HG03045 (cell line): ENCODE measurements at regions not wholly inside any gene's neighbourhood (a gene's known extent, or its start where the extent isn't known, plus 50 kb on each side); places are given as distances from the start of the nearest gene placed in this dataset.

Experiments used
- ATAC-seq: cut with Tn5 transposase; IDR thresholded peaks from one replicate; pipeline ENCODE4 v1.9.1; 2021; ENCODE audit warnings: mild to moderate bottlenecking, moderate library complexity; ENCODE audit not compliant: unreplicated experiment

GRCh38 chrX:121102101-121102500, 54.7 kb downstream of the GLUD2 start:
- no peak for ATAC-seq

GRCh38 chrX:121103381-121103780, 56.0 kb downstream of the GLUD2 start:
- no peak for ATAC-seq

- ATAC-seq, result no peak
Observed at GRCh38 chrX:121106484-121107235, 59.2 kb downstream of the GLUD2 start.

GRCh38 chrX:121109986-121110385, 62.6 kb downstream of the GLUD2 start:
- ATAC-seq, result no peak

- ATAC-seq, result no peak
Observed at GRCh38 chrX:121110536-121110935, 63.1 kb downstream of the GLUD2 start.

GRCh38 chrX:121114691-121115090, 67.3 kb downstream of the GLUD2 start:
- no peak for ATAC-seq

- no peak for ATAC-seq
Observed at GRCh38 chrX:121120690-121121605, 73.5 kb downstream of the GLUD2 start.

- no peak for ATAC-seq
Observed at GRCh38 chrX:121122332-121122731, 74.9 kb downstream of the GLUD2 start.

- ATAC-seq, result no peak
Observed at GRCh38 chrX:121128925-121129877, 81.8 kb downstream of the GLUD2 start.

GRCh38 chrX:121132675-121133074, 85.3 kb downstream of the GLUD2 start:
- ATAC-seq, result no peak

- ATAC-seq, result no peak
Observed at GRCh38 chrX:121135488-121136207, 88.2 kb downstream of the GLUD2 start.

- no peak for ATAC-seq
Observed at GRCh38 chrX:121146059-121146628, 98.7 kb downstream of the GLUD2 start.

GRCh38 chrX:121150217-121150616, 102.8 kb downstream of the GLUD2 start:
- no peak for ATAC-seq

- peak; percentile 76 for ATAC-seq
Observed at GRCh38 chrX:121151293-121151692, 103.9 kb downstream of the GLUD2 start.

- ATAC-seq, result no peak
Observed at GRCh38 chrX:121154858-121155404, 107.5 kb downstream of the GLUD2 start.

GRCh38 chrX:121160987-121161386, 113.6 kb downstream of the GLUD2 start:
- ATAC-seq, result peak; percentile 89

GRCh38 chrX:121161501-121161933, 114.1 kb downstream of the GLUD2 start:
- ATAC-seq, result peak; percentile 47

GRCh38 chrX:121163443-121163842, 116.0 kb downstream of the GLUD2 start:
- ATAC-seq, result no peak

GRCh38 chrX:121165930-121166359, 118.5 kb downstream of the GLUD2 start:
- ATAC-seq, result no peak
